Heart right ventricle (tissue), 16 donors: ENCODE measurements at regions not wholly inside any gene's neighbourhood (a gene's known extent, or its start where the extent isn't known, plus 50 kb on each side); places are given as distances from the start of the nearest gene placed in this dataset.

Source experiments
- ATAC-seq, 8 donors: fragments of 200-7000 bp; cut with Tn5 transposase; one replicate each; pipeline ENCODE4 v1.9.1; 2020; ENCODE audit warnings: mild to moderate bottlenecking in 8 of 8, moderate library complexity in 8 of 8, moderate number of reproducible peaks in 1 of 8
- DNase-seq, 2 donors: peaks; one replicate each; pipeline ENCODE4 v3.0.0-alpha.2; 2020
- H3K27ac ChIP-seq, 10 donors: fragments of 200-600 bp; sonication (generic) in 2 of 10; one replicate each; pipeline versions ENCODE4 v1.5.0 to v1.8.0; 2020 to 2022; ENCODE audit warnings: mild to moderate bottlenecking in 3 of 10
- H3K27me3 ChIP-seq, 7 donors: fragments of 200-600 bp; one replicate each; pipeline ENCODE4 v1.8.0; 2021 to 2022; ENCODE audit warnings: mild to moderate bottlenecking in 2 of 7
- H3K36me3 ChIP-seq, 9 donors: fragments of 200-600 bp; sonication (generic) in 1 of 9; one replicate each; pipeline versions ENCODE4 v1.5.0 to v1.8.0; 2020 to 2022; ENCODE audit warnings: mild to moderate bottlenecking in 2 of 9
- H3K4me1 ChIP-seq, 9 donors: fragments of 200-600 bp; sonication (generic) in 1 of 9; one replicate each; pipeline versions ENCODE4 v1.5.0 to v1.8.0; 2020 to 2022; ENCODE audit warnings: mild to moderate bottlenecking in 4 of 9
- H3K4me3 ChIP-seq, 10 donors: fragments of 200-600 bp; sonication (generic) in 2 of 10; one replicate each; pipeline versions ENCODE4 v1.5.0 to v1.8.0; 2020 to 2022; ENCODE audit warnings: mild to moderate bottlenecking in 7 of 10, moderate library complexity in 2 of 10
- H3K9me3 ChIP-seq, 11 donors: fragments of 200-600 bp in 10 of 11; sonication (generic) in 2 of 11; one replicate each; pipeline versions ENCODE4 v1.5.0 to v1.8.0; 2013 to 2022; ENCODE audit warnings: mild to moderate bottlenecking in 2 of 11, control low read depth in 1 of 11, moderate library complexity in 1 of 11
- WGBS, 2 donors: extraction: QIAGEN DNeasy Blood & Tissue Kit; methylation state at CpG; one replicate each; pipeline ENCODE4 v1.1.7; 2013; ENCODE audit warnings: inconsistent platforms in 1 of 2; 5-methylcytosine and 5-hydroxymethylcytosine counted together
- intact Hi-C, 10 donors: fragments of 100-400 bp; cut with DNase I; formaldehyde crosslinking; loops; one replicate each; pipeline versions ENCODE4 v1.11.1 to v1.14.2; 2022
- TF ChIP-seq, protein P1 (sequence below), 9 donors: fragments of 200-600 bp; sonication (generic) in 2 of 9; IDR thresholded peaks; one replicate each; pipeline versions ENCODE4 v1.5.0 to v1.8.0; 2021 to 2022; ENCODE audit warnings: antibody characterized with exemption in 9 of 9, mild to moderate bottlenecking in 5 of 9, moderate library complexity in 1 of 9
- donor health status: Arrhythmogenic right ventricular cardiomyopathy.
- donor health status: ischemic (EF 13 %, LVEDD 7.1; RV severe dilation, severe dysfunction).
- donor health status: healthy with polysubstance abuse.
- donor health status: DM: no; HTN: yes; CAD: no.
- donor health status: DM: no; HTN: no; CAD: no.
- donor health status: ischemic (EF 25% LVEDD 6.9; RV normal size, moderate dysfunction).
- donor health status: ischemic (EF 25% LVEDD 5.7; RV mildly dilated, moderate dysfunction).
- donor health status: healthy.
- donor health status: DM: yes; HTN: yes; CAD: no.
- donor health status: Ischemic cardiomyopathy.
- donor health status: ischemic (EF 35%, LVEDD 5.7; RV mildly dilated, moderate dysfunction).
- donor health status: nonischemic (EF 11% LVEDD 7.7; RV severe dilation, severe dysfunction).
- donor health status: DM: yes; HTN: yes; CAD: no.
- donor health status: PGD.
- donor health status: ischemic (EF 29% LVEDD 5.4; RV normal size, mild dysfunction).
- donor health status: nonischemic (EF 23%, LVEDD 6.1; RV moderate dilation, normal function).

DNA sequence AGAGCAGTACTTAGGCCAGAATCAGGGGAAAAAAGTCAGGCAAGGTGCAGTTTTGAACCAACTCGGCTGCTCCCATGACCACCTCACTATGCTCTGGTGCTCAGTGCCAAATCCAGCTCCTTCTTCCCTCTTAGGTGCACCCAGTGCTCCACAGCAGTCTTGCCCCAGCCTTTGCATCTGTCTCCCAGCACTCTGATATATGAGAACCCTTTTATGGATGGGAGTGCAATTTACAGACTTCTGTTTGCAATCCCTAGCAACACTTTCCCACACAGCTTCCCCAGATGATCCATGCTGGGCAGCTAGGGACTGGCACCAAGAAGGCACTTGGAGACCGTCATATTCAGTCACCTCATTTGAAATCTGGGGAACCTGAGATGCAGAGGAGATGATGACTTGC, 267.9 kb upstream of the CCL2 start:
- Histone ChIP-seq H3K9me3 (no peaks in the 10 kb centered on the region), H3K27ac (no peak overlapping the region), H3K27me3 (peaks cover 0 to 4% (median 0%) of the 10 kb centered on the region in 7 donors), H3K4me3 (no peak overlapping the region), H3K36me3 (no peaks in the 10 kb centered on the region), H3K4me1 (peaks cover 0 to 16% (median 5%) of the 10 kb centered on the region in 9 donors)
- DNase-seq = no peak
- intact Hi-C loops = no loop called here
- TF ChIP-seq, protein P1, sequence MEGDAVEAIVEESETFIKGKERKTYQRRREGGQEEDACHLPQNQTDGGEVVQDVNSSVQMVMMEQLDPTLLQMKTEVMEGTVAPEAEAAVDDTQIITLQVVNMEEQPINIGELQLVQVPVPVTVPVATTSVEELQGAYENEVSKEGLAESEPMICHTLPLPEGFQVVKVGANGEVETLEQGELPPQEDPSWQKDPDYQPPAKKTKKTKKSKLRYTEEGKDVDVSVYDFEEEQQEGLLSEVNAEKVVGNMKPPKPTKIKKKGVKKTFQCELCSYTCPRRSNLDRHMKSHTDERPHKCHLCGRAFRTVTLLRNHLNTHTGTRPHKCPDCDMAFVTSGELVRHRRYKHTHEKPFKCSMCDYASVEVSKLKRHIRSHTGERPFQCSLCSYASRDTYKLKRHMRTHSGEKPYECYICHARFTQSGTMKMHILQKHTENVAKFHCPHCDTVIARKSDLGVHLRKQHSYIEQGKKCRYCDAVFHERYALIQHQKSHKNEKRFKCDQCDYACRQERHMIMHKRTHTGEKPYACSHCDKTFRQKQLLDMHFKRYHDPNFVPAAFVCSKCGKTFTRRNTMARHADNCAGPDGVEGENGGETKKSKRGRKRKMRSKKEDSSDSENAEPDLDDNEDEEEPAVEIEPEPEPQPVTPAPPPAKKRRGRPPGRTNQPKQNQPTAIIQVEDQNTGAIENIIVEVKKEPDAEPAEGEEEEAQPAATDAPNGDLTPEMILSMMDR (IDR thresholded peaks at IDR 0.05) = no peak
- WGBS, 2 donors = 78 to 87% methylated on average over 2 of the region's 2 CpGs
- no peak for ATAC-seq

DNA sequence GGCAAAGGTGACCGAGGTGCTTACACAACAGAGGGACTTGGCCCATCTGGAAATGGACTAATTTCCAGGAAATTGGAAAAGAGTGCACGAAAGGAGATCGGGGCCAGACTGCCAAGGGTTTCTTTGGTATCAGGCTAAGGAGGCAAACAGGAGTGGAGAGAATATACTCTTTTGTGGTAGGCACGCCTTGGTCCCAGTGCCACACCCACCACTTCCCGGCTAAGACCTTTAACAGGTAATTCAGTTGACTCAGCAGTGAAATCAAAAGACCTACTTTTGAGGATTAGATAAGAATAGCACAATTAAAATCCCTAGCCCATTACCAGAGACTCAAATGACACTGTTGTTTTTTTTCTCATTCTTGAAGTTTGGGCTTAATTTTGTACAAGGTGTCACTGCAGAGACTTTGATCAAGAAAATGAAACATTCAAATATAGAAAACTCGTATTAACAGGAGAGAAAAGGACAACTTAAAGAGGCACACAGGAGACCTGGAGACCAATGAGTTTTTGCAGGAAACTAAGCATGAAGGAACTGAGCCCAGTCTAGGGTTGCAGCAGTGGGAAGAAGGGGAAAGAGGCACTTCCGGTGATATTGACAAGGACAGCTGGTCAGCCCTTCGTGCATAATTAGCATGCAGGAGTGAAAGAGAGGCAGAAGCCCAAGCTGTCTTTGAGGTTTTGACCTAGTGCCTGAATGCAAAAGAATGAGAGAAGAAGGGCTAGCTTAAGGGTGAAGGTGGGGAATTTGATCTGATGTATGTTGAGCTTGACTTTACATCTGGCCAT, 265.5 kb upstream of the CCL2 start:
- DNase-seq = no peak
- 70 to 73% methylated on average over 8 of the region's 8 CpGs for WGBS, 2 donors
- H3K27ac ChIP-seq = no peak overlapping the region
- peaks cover 0 to 5% (median under 1%) of the 10 kb centered on the region in 9 donors for H3K4me1 ChIP-seq
- TF ChIP-seq, protein P1 (IDR thresholded peaks at IDR 0.05) = no peak
- no peaks in the 10 kb centered on the region for H3K9me3 ChIP-seq
- intact Hi-C loops = loop anchor here in 1 of 10 donors (10.0 kb wide), 1 partner anchor 65 kb away; no protein-coding TSS in a partner anchor
- H3K27me3 ChIP-seq = peaks cover 0 to 4% (median 0%) of the 10 kb centered on the region in 7 donors
- no peak overlapping the region for H3K4me3 ChIP-seq
- ATAC-seq = no peak
- H3K36me3 ChIP-seq = no peaks in the 10 kb centered on the region

DNA sequence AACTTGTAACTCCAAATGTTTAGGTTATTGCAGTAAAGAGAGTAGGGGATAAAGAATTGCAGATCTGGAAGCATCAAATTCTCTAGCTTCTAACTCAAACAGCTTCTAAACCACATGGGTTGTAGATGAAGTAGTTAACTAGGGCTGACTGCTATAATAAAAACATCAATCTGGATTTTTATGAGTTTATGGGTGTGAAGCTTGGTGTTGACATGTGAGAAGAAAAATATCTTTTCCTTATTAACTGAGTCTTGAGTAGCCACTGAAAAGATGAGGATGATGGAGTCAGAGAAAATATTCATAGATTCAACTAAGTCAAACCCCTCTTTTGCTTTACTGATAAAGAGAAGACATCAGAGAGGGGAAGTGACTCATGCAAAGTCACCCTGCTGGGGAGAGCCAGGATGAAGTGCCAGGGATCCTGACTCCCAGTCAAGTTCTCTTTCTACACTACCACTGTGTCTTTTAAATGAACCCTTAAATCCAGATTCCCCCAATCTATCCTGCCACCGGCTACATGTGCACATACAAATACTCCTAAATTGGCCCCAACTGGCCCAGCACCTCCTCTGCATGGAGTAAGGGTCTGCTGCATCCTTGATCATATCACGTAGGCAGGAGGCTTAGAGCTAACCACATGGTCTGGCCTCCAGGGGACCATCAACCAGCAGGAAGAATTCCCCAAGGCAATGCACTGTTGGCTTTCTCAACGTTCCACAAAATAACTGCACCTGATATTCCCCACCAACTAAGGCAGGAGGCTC, 264.0 kb upstream of the CCL2 start:
- Histone ChIP-seq H3K36me3 (no peaks in the 10 kb centered on the region), H3K9me3 (peaks cover 0 to under 1% (median 0%) of the 10 kb centered on the region in 11 donors), H3K27me3 (peaks cover 0 to 4% (median 0%) of the 10 kb centered on the region in 7 donors), H3K4me1 (no peaks in the 10 kb centered on the region), H3K4me3 (no peak overlapping the region), H3K27ac (no peak overlapping the region)
- ATAC-seq = no peak
- no peak for DNase-seq
- 57 to 71% methylated on average over 3 of the region's 3 CpGs for WGBS, 2 donors
- TF ChIP-seq, protein P1 (IDR thresholded peaks at IDR 0.05) = no peak
- intact Hi-C loops = loop anchor here in 1 of 10 donors (10.0 kb wide), 1 partner anchor 64 kb away; no protein-coding TSS in a partner anchor

DNA sequence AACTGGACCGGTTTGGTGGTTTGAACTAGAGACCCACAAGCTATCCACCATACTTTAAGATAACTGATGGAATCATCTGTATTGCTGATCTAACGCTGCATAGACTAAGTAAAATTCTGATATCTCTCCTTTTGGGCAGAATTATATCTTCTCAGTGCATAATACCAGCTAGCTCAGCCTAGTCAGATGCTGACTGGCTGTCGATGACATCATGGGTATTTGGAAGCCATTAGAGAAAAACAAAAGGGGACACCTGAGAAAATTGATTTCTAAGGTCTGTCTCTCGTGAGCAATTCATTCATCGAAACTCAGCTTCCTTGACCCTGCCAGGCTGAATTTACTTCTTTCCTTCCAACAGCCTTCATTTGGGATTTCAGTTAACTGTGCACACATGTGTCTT, 263.0 kb upstream of the CCL2 start:
- H3K4me3 ChIP-seq = no peak overlapping the region
- no peak overlapping the region for H3K27ac ChIP-seq
- intact Hi-C loops = loop anchor here in 1 of 10 donors (10.0 kb wide), 1 partner anchor 63 kb away; no protein-coding TSS in a partner anchor
- DNase-seq (no peak), ATAC-seq (no peak)
- WGBS, 2 donors = 72 to 83% methylated on average over 5 of the region's 5 CpGs
- no peaks in the 10 kb centered on the region for H3K4me1 ChIP-seq
- TF ChIP-seq, protein P1 (IDR thresholded peaks at IDR 0.05) = no peak
- peaks cover 0 to 11% (median 0%) of the 10 kb centered on the region in 11 donors for H3K9me3 ChIP-seq
- no peaks in the 10 kb centered on the region for H3K36me3 ChIP-seq
- peaks cover 0 to 4% (median 0%) of the 10 kb centered on the region in 7 donors for H3K27me3 ChIP-seq
